Fibroblast of skin of right biceps (primary cell): ENCODE measurements at regions not wholly inside any gene's neighbourhood (a gene's known extent, or its start where the extent isn't known, plus 50 kb on each side); places are given as distances from the start of the nearest gene placed in this dataset.
A peak's percentile ranks its signal among the peaks of the same experiment; 100 is the strongest.
"Not testable (repeated sequence)": the region's sequence is repeated elsewhere in the genome, so short reads cannot be mapped to it uniquely, and the experiment has no call there.

Source experiments
- DNase-seq: peaks from one replicate; pipeline ENCODE4 v3.0.0-alpha.2; 2013

- no peak for DNase-seq
Observed at GRCh38 chr5:106523852-106524251, 1146.9 kb downstream of the EFNA5 start.

- DNase-seq: peak; percentile 6
Observed at GRCh38 chr5:106522296-106522695, 1148.4 kb downstream of the EFNA5 start.

- DNase-seq: peak; percentile 69
Observed at GRCh38 chr5:106521701-106522100, 1149.0 kb downstream of the EFNA5 start.

GRCh38 chr5:106510321-106510720 is 1160.4 kb downstream of the EFNA5 start:
- no peak for DNase-seq

GRCh38 chr5:106508894-106509293 is 1161.8 kb downstream of the EFNA5 start:
- DNase-seq: no peak

- DNase-seq: no peak
Observed at GRCh38 chr5:106493910-106494309, 1176.8 kb downstream of the EFNA5 start.

GRCh38 chr5:106489004-106489403 is 1181.7 kb downstream of the EFNA5 start:
- DNase-seq: peak; percentile 36

- DNase-seq: no peak
Observed at GRCh38 chr5:106488407-106488806, 1182.3 kb downstream of the EFNA5 start.

- peak; percentile 9 for DNase-seq
Observed at GRCh38 chr5:106481374-106481773, 1189.4 kb downstream of the EFNA5 start.

- no peak for DNase-seq
Observed at GRCh38 chr5:106476630-106477029, 1194.1 kb downstream of the EFNA5 start.

GRCh38 chr5:106474066-106474465 is 1196.7 kb downstream of the EFNA5 start:
- no peak for DNase-seq

GRCh38 chr5:106459541-106459940 is 1211.2 kb downstream of the EFNA5 start:
- DNase-seq: no peak

- DNase-seq: peak; percentile 48
Observed at GRCh38 chr5:106454651-106455415, 1215.9 kb downstream of the EFNA5 start.

- no peak for DNase-seq
Observed at GRCh38 chr5:106454050-106454449, 1216.7 kb downstream of the EFNA5 start.

- DNase-seq: no peak
Observed at GRCh38 chr5:106451998-106452397, 1218.7 kb downstream of the EFNA5 start.

GRCh38 chr5:106443746-106444145 is 1227.0 kb downstream of the EFNA5 start:
- peak; percentile 42 for DNase-seq

- no peak for DNase-seq
Observed at GRCh38 chr5:106435185-106435584, 1235.6 kb downstream of the EFNA5 start.

- DNase-seq: not testable (repeated sequence)
Observed at GRCh38 chr5:106430733-106431132, 1240.0 kb downstream of the EFNA5 start.

GRCh38 chr5:106423109-106423897 is 1247.4 kb downstream of the EFNA5 start:
- no peak for DNase-seq

- no peak for DNase-seq
Observed at GRCh38 chr5:106420102-106420501, 1250.6 kb downstream of the EFNA5 start.

GRCh38 chr5:106418196-106418595 is 1252.5 kb downstream of the EFNA5 start:
- DNase-seq: peak; percentile 46

- no peak for DNase-seq
Observed at GRCh38 chr5:106417566-106417965, 1253.2 kb downstream of the EFNA5 start.

GRCh38 chr5:106417163-106417562 is 1253.6 kb downstream of the EFNA5 start:
- DNase-seq: no peak

- DNase-seq: peak; percentile 96
Observed at GRCh38 chr5:106415541-106415940, 1255.2 kb downstream of the EFNA5 start.
